OCI-LY1 (cell line): ENCODE measurements at regions not wholly inside any gene's neighbourhood (a gene's known extent, or its start where the extent isn't known, plus 50 kb on each side); places are given as distances from the start of the nearest gene placed in this dataset.

Experiments
- H2AFZ ChIP-seq: fragments of 200-600 bp; sonication (generic), shearing (Covaris generic); 2 replicates; pipeline ENCODE4 v1.6.0; 2014; ENCODE audit warnings: antibody characterized with exemption, mild to moderate bottlenecking, low read length
- H3F3A ChIP-seq: fragments of 200-600 bp; sonication (generic), shearing (Covaris generic); 2 replicates; pipeline ENCODE4 v1.6.0; 2014; ENCODE audit warnings: mild to moderate bottlenecking, antibody characterized with exemption, low read length, moderate library complexity; ENCODE audit not compliant: insufficient read depth
- H3K27ac ChIP-seq: fragments of 200-600 bp; sonication (generic); 2 replicates; pipeline ENCODE4 v1.5.1; 2014; ENCODE audit warnings: low read length, mixed run types, mild to moderate bottlenecking, low read depth; ENCODE audit not compliant: poor library complexity, severe bottlenecking
- H3K27me3 ChIP-seq: fragments of 200-600 bp; sonication (generic); 2 replicates; pipeline ENCODE4 v1.6.0; 2014; ENCODE audit warnings: antibody characterized with exemption, mild to moderate bottlenecking, low read length, moderate library complexity; ENCODE audit not compliant: insufficient read depth
- H3K36me3 ChIP-seq: fragments of 200-600 bp; sonication (generic); 2 replicates; pipeline ENCODE4 v1.6.1; 2014; ENCODE audit warnings: mild to moderate bottlenecking, antibody characterized with exemption, low read length, moderate library complexity, mixed read lengths; ENCODE audit not compliant: insufficient read depth
- H3K4me1 ChIP-seq: fragments of 200-600 bp; sonication (generic); 2 replicates; pipeline ENCODE4 v1.5.1; 2014; ENCODE audit warnings: mild to moderate bottlenecking, low read length, moderate library complexity; ENCODE audit not compliant: insufficient read depth, severe bottlenecking
- H3K4me2 ChIP-seq: fragments of 200-600 bp; sonication (generic), shearing (Covaris generic); 2 replicates; pipeline ENCODE4 v1.6.1; 2014; ENCODE audit warnings: low read length
- H3K4me3 ChIP-seq: fragments of 200-600 bp; sonication (generic); 2 replicates; pipeline ENCODE4 v1.5.1; 2014; ENCODE audit warnings: low read length, low read depth, mild to moderate bottlenecking, mixed read lengths; ENCODE audit not compliant: poor library complexity, severe bottlenecking
- H3K79me2 ChIP-seq: fragments of 200-600 bp; shearing (Covaris generic); 2 replicates; pipeline ENCODE4 v1.6.1; 2016; ENCODE audit warnings: mixed run types, low read length, mixed read lengths; ENCODE audit not compliant: insufficient read depth
- H3K9ac ChIP-seq: fragments of 200-600 bp; sonication (generic), shearing (Covaris generic); 2 replicates; pipeline ENCODE4 v1.6.1; 2014; ENCODE audit warnings: mild to moderate bottlenecking, low read length, mixed read lengths
- H3K9me2 ChIP-seq: fragments of 200-600 bp; sonication (generic), shearing (Covaris generic); 2 replicates; pipeline ENCODE4 v1.6.1; 2014; ENCODE audit warnings: low read depth, mild to moderate bottlenecking, low read length, mixed read lengths
- H3K9me3 ChIP-seq: fragments of 200-600 bp; shearing (Covaris generic); 2 replicates; pipeline ENCODE4 v1.6.1; 2014; ENCODE audit warnings: low read length, mixed read lengths
- H4K20me1 ChIP-seq: fragments of 200-600 bp; sonication (generic), shearing (Covaris generic); 2 replicates; pipeline ENCODE4 v1.6.0; 2016; ENCODE audit warnings: mild to moderate bottlenecking, low read length; ENCODE audit not compliant: insufficient read depth
- CTCF ChIP-seq: fragments of 200-600 bp; sonication (generic), shearing (Covaris generic); IDR thresholded peaks from 2 replicates; pipeline ENCODE4 v1.5.1; 2017; ENCODE audit warnings: mild to moderate bottlenecking, antibody characterized with exemption, low read length, moderate library complexity, mixed read lengths
- EZH2 ChIP-seq: fragments of 200-600 bp; sonication (generic), shearing (Covaris generic); IDR thresholded peaks from 2 replicates; pipeline ENCODE4 v1.8.0; 2017; ENCODE audit warnings: borderline replicate concordance, mixed run types, mild to moderate bottlenecking, antibody characterized with exemption, low read length, moderate library complexity, mixed read lengths

GRCh38 chr13:44022196-44022595 lies 142.5 kb downstream of the LACC1 start:
- H3K4me3 ChIP-seq: no peak overlapping the region
- no peak for TF ChIP-seq CTCF
- H3K4me2 ChIP-seq: no peak overlapping the region
- no peaks in the 10 kb centered on the region for H3K36me3 ChIP-seq
- no peaks in the 10 kb centered on the region for H3K79me2 ChIP-seq
- H2AFZ ChIP-seq: no peak overlapping the region
- no peak overlapping the region for H3K9ac ChIP-seq
- no peak overlapping the region for H3K27ac ChIP-seq
- no peaks in the 10 kb centered on the region for H3K9me2 ChIP-seq
- H3K9me3 ChIP-seq: no peaks in the 10 kb centered on the region
- no peaks in the 10 kb centered on the region for H4K20me1 ChIP-seq
- no peaks in the 10 kb centered on the region for H3K4me1 ChIP-seq
- H3K27me3 ChIP-seq: no peaks in the 10 kb centered on the region
- no peaks in the 10 kb centered on the region for H3F3A ChIP-seq

GRCh38 chr13:44024167-44024845 lies 144.6 kb downstream of the LACC1 start:
- Histone ChIP-seq H2AFZ (no peak overlapping the region), H3K9ac (no peak overlapping the region), H3K27me3 (no peaks in the 10 kb centered on the region), H3K4me1 (no peaks in the 10 kb centered on the region), H3K79me2 (no peaks in the 10 kb centered on the region), H4K20me1 (no peaks in the 10 kb centered on the region), H3K4me3 (no peak overlapping the region), H3K36me3 (no peaks in the 10 kb centered on the region), H3K27ac (no peak overlapping the region), H3K9me3 (no peaks in the 10 kb centered on the region), H3F3A (no peaks in the 10 kb centered on the region), H3K4me2 (no peak overlapping the region), H3K9me2 (no peaks in the 10 kb centered on the region)
- TF ChIP-seq EZH2 (no peak), CTCF (no peak)

- TF ChIP-seq EZH2 (no peak), CTCF (no peak)
- H4K20me1 ChIP-seq: no peaks in the 10 kb centered on the region
- H3F3A ChIP-seq: no peaks in the 10 kb centered on the region
- no peak overlapping the region for H3K9ac ChIP-seq
- H3K9me3 ChIP-seq: no peaks in the 10 kb centered on the region
- H3K4me2 ChIP-seq: no peak overlapping the region
- H3K36me3 ChIP-seq: no peaks in the 10 kb centered on the region
- no peaks in the 10 kb centered on the region for H3K79me2 ChIP-seq
- H3K4me1 ChIP-seq: no peaks in the 10 kb centered on the region
- no peaks in the 10 kb centered on the region for H3K27me3 ChIP-seq
- no peak overlapping the region for H3K27ac ChIP-seq
- H3K4me3 ChIP-seq: no peak overlapping the region
- no peaks in the 10 kb centered on the region for H3K9me2 ChIP-seq
- no peak overlapping the region for H2AFZ ChIP-seq
Observed at GRCh38 chr13:44024846-44025195, 145.1 kb downstream of the LACC1 start.
